Spleen (tissue), 7 donors: ENCODE measurements at regions not wholly inside any gene's neighbourhood (a gene's known extent, or its start where the extent isn't known, plus 50 kb on each side); places are given as distances from the start of the nearest gene placed in this dataset.

ENCODE experiments used
- POLR2A ChIP-seq, 3 donors: fragments of 450-650 bp; IDR thresholded peaks; one replicate each; pipeline ENCODE4 v1.5.1; 2017; ENCODE audit warnings: antibody characterized with exemption in 3 of 3, mild to moderate bottlenecking in 1 of 3
- TF ChIP-seq, protein P1 (sequence below), 11 experiments: fragments of 200-600 bp in 7 of 11; fragments of 450-650 bp in 4 of 11; sonication (generic) in 4 of 11; IDR thresholded peaks in 8 of 11; conservative IDR thresholded peaks in 3 of 11; 1 replicate in 7 of 11; 2 replicates in 4 of 11; pipeline versions ENCODE4 v1.4.0 to v1.8.0; 2016 to 2021; ENCODE audit warnings: antibody characterized with exemption in 11 of 11, inconsistent platforms in 4 of 11, mild to moderate bottlenecking in 1 of 11
- donor health status: DM: no; HTN: no; CAD: no; lungs with moderate emphysema.
- donor health status: DM: no; HTN: no; CAD: no.
- donor health status: DM: no; HTN: no; CAD: no.

DNA sequence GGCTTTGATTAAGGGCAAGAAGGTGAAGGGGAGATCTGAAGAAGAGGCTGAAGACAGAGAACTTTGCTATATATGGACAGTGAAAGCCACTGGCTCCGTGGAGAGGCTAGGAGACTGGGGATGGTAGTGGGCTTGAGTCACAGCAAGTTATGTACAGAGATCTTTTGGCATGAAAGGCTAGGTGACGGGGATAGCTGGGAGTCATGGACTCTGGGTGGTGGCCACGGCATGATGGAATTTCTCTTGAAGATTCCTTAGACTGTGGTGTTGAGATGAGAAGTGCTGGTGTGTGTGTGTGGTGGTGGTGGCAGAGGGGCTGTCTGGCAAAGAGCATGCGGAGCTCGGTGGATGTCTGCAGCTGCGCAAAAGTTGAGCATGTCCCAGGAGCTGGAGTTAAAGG lies 120.6 kb upstream of the STC2 start:
- TF ChIP-seq, protein P1, sequence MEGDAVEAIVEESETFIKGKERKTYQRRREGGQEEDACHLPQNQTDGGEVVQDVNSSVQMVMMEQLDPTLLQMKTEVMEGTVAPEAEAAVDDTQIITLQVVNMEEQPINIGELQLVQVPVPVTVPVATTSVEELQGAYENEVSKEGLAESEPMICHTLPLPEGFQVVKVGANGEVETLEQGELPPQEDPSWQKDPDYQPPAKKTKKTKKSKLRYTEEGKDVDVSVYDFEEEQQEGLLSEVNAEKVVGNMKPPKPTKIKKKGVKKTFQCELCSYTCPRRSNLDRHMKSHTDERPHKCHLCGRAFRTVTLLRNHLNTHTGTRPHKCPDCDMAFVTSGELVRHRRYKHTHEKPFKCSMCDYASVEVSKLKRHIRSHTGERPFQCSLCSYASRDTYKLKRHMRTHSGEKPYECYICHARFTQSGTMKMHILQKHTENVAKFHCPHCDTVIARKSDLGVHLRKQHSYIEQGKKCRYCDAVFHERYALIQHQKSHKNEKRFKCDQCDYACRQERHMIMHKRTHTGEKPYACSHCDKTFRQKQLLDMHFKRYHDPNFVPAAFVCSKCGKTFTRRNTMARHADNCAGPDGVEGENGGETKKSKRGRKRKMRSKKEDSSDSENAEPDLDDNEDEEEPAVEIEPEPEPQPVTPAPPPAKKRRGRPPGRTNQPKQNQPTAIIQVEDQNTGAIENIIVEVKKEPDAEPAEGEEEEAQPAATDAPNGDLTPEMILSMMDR (IDR thresholded peaks at IDR 0.05 in 8 of 11, conservative IDR thresholded peaks at IDR 0.05 in 3 of 11): no peak
- no peak for TF ChIP-seq POLR2A (IDR thresholded peaks at IDR 0.05)
